Ureter (tissue), 1 donor: ENCODE measurements at regions not wholly inside any gene's neighbourhood (a gene's known extent, or its start where the extent isn't known, plus 50 kb on each side); places are given as distances from the start of the nearest gene placed in this dataset.
A peak's percentile ranks its signal among the peaks of the same experiment; 100 is the strongest.

ENCODE experiments used
- DNase-seq: peaks from one replicate; pipeline ENCODE4 v3.0.0-alpha.2; 2020; ENCODE audit warnings: low spot score
- donor health status: DM: yes; HTN: yes; CAD: no.

GRCh38 chr9:4921449-4921848 is 63.6 kb upstream of the JAK2 start:
- no peak for DNase-seq

GRCh38 chr9:4922101-4922500 is 63.0 kb upstream of the JAK2 start:
- no peak for DNase-seq

GRCh38 chr9:4922730-4923129 is 62.3 kb upstream of the JAK2 start:
- DNase-seq: no peak

GRCh38 chr9:4923141-4923540 is 61.9 kb upstream of the JAK2 start:
- DNase-seq: no peak

GRCh38 chr9:4923580-4924544 is 61.2 kb upstream of the JAK2 start:
- DNase-seq: no peak

GRCh38 chr9:4926239-4926638 is 58.8 kb upstream of the JAK2 start:
- DNase-seq: no peak

GRCh38 chr9:4927043-4927471 is 58.0 kb upstream of the JAK2 start:
- DNase-seq: no peak

- DNase-seq: no peak
Measured at GRCh38 chr9:4927701-4928100, 57.4 kb upstream of the JAK2 start.

- DNase-seq: no peak
Measured at GRCh38 chr9:4929917-4930316, 55.2 kb upstream of the JAK2 start.

- DNase-seq: no peak
Measured at GRCh38 chr9:4932681-4933080, 52.4 kb upstream of the JAK2 start.

- DNase-seq: peak; percentile 56
Measured at GRCh38 chr9:4933177-4933576, 51.9 kb upstream of the JAK2 start.

GRCh38 chr9:4933861-4934260 is 51.2 kb upstream of the JAK2 start:
- no peak for DNase-seq

GRCh38 chr9:4935001-4935672 is 49.9 kb upstream of the JAK2 start:
- no peak for DNase-seq
